ENCODE measurements at regions not wholly inside any gene's neighbourhood (a gene's known extent, or its start where the extent isn't known, plus 50 kb on each side); places are given as distances from the start of the nearest gene placed in this dataset.

GRCh38 chr3:18051306-18051705 lies 308.9 kb upstream of the TBC1D5 start:
- Histone ChIP-seq H3K56ac (replicated peaks; ENCODE audit: insufficient read length, low read depth, low read length) (no peak overlapping the region), H3K27ac (ENCODE audit: low read depth, low read length) (no peak overlapping the region), H3K14ac (ENCODE audit: insufficient read length) (no peak overlapping the region), H3K18ac (ENCODE audit: extremely low read depth, low read length) (no peak overlapping the region), H3K23me2 (ENCODE audit: low read depth, low read length) (no peaks in the 10 kb centered on the region; the same call in 1 of the 2 replicates), H3K4me1 (replicated peaks in 1 of 4; ENCODE audit: control insufficient read depth in 3 of 4, insufficient read depth in 4 of 4, low read length in 3 of 4) (no peaks in the 10 kb centered on the region; a peak in 1 of 7 replicates), H3K9ac (replicated peaks in 1 of 4; ENCODE audit: extremely low read depth in 1 of 4, low read depth in 3 of 4, low read length in 3 of 4) (no peak overlapping the region), H4K91ac (replicated peaks; ENCODE audit: insufficient read length, low read length) (no peak overlapping the region), H2AK5ac (ENCODE audit: low read depth, low read length) (no peak overlapping the region), H2BK5ac (ENCODE audit: low read depth, low read length) (no peak overlapping the region), H2BK120ac (replicated peaks; ENCODE audit: low read depth, low read length) (no peak overlapping the region), H3K79me1 (ENCODE audit: low read depth, low read length) (no peaks in the 10 kb centered on the region), H3K9me3 (ENCODE audit: insufficient read depth in 2 of 2, low read depth in 1 of 2, low read length in 1 of 2) (no peaks in the 10 kb centered on the region), H3K4me2 (ENCODE audit: insufficient read depth in 1 of 2, low read depth in 2 of 2, low read length in 2 of 2) (no peak overlapping the region), H2BK15ac (ENCODE audit: low read length) (no peak overlapping the region), H3K79me2 (ENCODE audit: control insufficient read depth in 1 of 2, insufficient read depth in 2 of 2, low read length in 2 of 2) (no peaks in the 10 kb centered on the region), H3K36me3 (ENCODE audit: control insufficient read depth in 2 of 4, insufficient read depth in 4 of 4, low read length in 3 of 4) (no peaks in the 10 kb centered on the region; a peak in 1 of 8 replicates), H2BK20ac (ENCODE audit: low read length) (no peak overlapping the region), H3K23ac (ENCODE audit: insufficient read length) (no peak overlapping the region), H3K27me3 (replicated peaks in 1 of 4; ENCODE audit: control insufficient read depth in 3 of 4, extremely low read depth in 1 of 4, insufficient read depth in 3 of 4, low read length in 3 of 4) (no peaks in the 10 kb centered on the region), H4K20me1 (replicated peaks in 1 of 2; ENCODE audit: control insufficient read depth in 1 of 2, insufficient read depth in 2 of 2, low read length in 2 of 2) (no peaks in the 10 kb centered on the region), H2AFZ (ENCODE audit: low read length) (no peak overlapping the region), H2BK12ac (ENCODE audit: low read depth, low read length) (no peak overlapping the region), H3K4ac (replicated peaks; ENCODE audit: insufficient read length, low read depth, low read length) (no peak overlapping the region), H3K4me3 (ENCODE audit: extremely low read depth in 1 of 4, insufficient read depth in 2 of 4, low read depth in 3 of 4, low read length in 4 of 4) (no peak overlapping the region), H4K8ac (ENCODE audit: extremely low read depth, insufficient read depth, low read length) (no peak overlapping the region), H4K5ac (ENCODE audit: insufficient read length, low read depth, low read length) (no peak overlapping the region)
- no peak for TF ChIP-seq RFX5 (IDR thresholded peaks at IDR 0.05; ENCODE audit: borderline replicate concordance, low read depth, low read length)
- TF ChIP-seq CREB1 (IDR thresholded peaks at IDR 0.05) = no peak
- TF ChIP-seq RNF2 (IDR thresholded peaks at IDR 0.05; ENCODE audit: borderline replicate concordance, low read depth, low read length, missing control alignments, poor library complexity, severe bottlenecking) = no peak
- no peak for TF ChIP-seq NRF1 (IDR thresholded peaks at IDR 0.05; ENCODE audit: low read depth, low read length)
- ChIA-PET CTCF (ENCODE audit: partially characterized antibody) (no interaction called here), POLR2A (ENCODE audit: partially characterized antibody) (no interaction called here)
- no peak for FAIRE-seq
- WGBS, 2 experiments (ENCODE audit: extremely low coverage in 1 of 2, insufficient coverage in 1 of 2, insufficient read length in 1 of 2, insufficient replicate concordance in 2 of 2, low coverage in 1 of 2, low lambda C conversion rate in 2 of 2, missing lambda C conversion rate in 1 of 2) = 70% methylated on average over 3 of the region's 3 CpGs; no CpG with 5 or more reads in 1 of the 2 experiments
- no peak for DNase-seq (ENCODE audit: low read depth in 1 of 2, low spot score in 2 of 2)

All from H1 (cell line).